HCT116 (cell line): ENCODE measurements at regions not wholly inside any gene's neighbourhood (a gene's known extent, or its start where the extent isn't known, plus 50 kb on each side); places are given as distances from the start of the nearest gene placed in this dataset.

Experiments used
- ATAC-seq: fragments of 200-7000 bp; cut with Tn5 transposase; 2 replicates; pipeline ENCODE4 v1.9.1; 2020; ENCODE audit warnings: mild to moderate bottlenecking, moderate library complexity
- BruUV-seq: library from RNA; stranded (reverse); fragments of 400-500 nt; replicated peaks from 2 replicates; lab custom pipeline; 2021; lab: Mats Ljungman, UMichigan
- CTCF ChIA-PET: fragments of 300-600 bp; sonication (Branson Sonifier 250); formaldehyde crosslinking; loops from one replicate; lab custom pipeline; 2021; ENCODE audit warnings: antibody characterized with exemption; lab: Charles Lee
- POLR2A ChIA-PET: fragments of 300-600, 350-600 bp; sonication (Branson Sonifier 250); formaldehyde crosslinking; loops from one replicate; lab custom pipeline; 2021; ENCODE audit warnings: antibody characterized with exemption; lab: Charles Lee
- RAD21 ChIA-PET, 2 experiments: fragments of 300-600 bp; sonication (Branson Sonifier 250); formaldehyde crosslinking; loops; one replicate each; lab custom pipeline; 2023; ENCODE audit warnings: low total read pairs in 2 of 2; ENCODE audit not compliant: uncharacterized antibody in 2 of 2, unreplicated experiment in 2 of 2, low non-redundant PET in 1 of 2; lab: Charles Lee
- DNase-seq: peaks from one replicate; pipeline ENCODE4 v3.0.0-alpha.2; 2010; ENCODE audit warnings: low read depth, low spot score
- H2AFZ ChIP-seq: fragments of 200-600 bp; shearing (Covaris generic), sonication (generic); 2 replicates; pipeline ENCODE4 v1.6.1; 2017; ENCODE audit warnings: low read depth, mixed run types, mixed read lengths, antibody characterized with exemption, low read length; ENCODE audit not compliant: poor library complexity, severe bottlenecking
- H3K27ac ChIP-seq: 2 replicates; pipeline ENCODE4 v1.5.1; 2012; ENCODE audit warnings: low read depth, low read length
- H3K27me3 ChIP-seq: fragments of 200-600 bp; sonication (generic); 2 replicates; pipeline ENCODE4 v1.6.1; 2016; ENCODE audit warnings: mixed run types, low read length, mixed read lengths; ENCODE audit not compliant: insufficient read depth
- H3K36me3 ChIP-seq, 2 experiments: fragments of 200-500 bp in 1 of 2; fragments of 200-600 bp in 1 of 2; sonication (Bioruptor generic) in 1 of 2; sonication (generic) in 1 of 2; 2 replicates each; pipeline versions ENCODE4 v1.5.1 to v1.6.1; 2014 to 2016; ENCODE audit warnings: low read length in 2 of 2, inconsistent platforms in 1 of 2, mixed read lengths in 1 of 2, mixed run types in 1 of 2; ENCODE audit not compliant: insufficient read depth in 2 of 2, control insufficient read depth in 1 of 2
- H3K4me1 ChIP-seq, 2 experiments: fragments of 200-600 bp in 1 of 2; sonication (generic) in 1 of 2; 2 replicates each; pipeline versions ENCODE4 v1.5.1 to v1.6.1; 2012 to 2017; ENCODE audit warnings: low read length in 2 of 2, inconsistent platforms in 1 of 2, mild to moderate bottlenecking in 1 of 2, mixed read lengths in 1 of 2, mixed run types in 1 of 2, moderate library complexity in 1 of 2; ENCODE audit not compliant: insufficient read depth in 2 of 2, control insufficient read depth in 1 of 2
- H3K4me2 ChIP-seq: fragments of 200-600 bp; sonication (generic); 2 replicates; pipeline ENCODE4 v1.6.1; 2017; ENCODE audit warnings: mixed run types, low read length, mixed read lengths
- H3K4me3 ChIP-seq, 2 experiments: fragments of 200-600 bp in 1 of 2; sonication (generic) in 1 of 2; replicated peaks in 1 of 2; 2 replicates each; pipeline ENCODE4 v1.5.1; 2011 to 2016; ENCODE audit warnings: low read length in 2 of 2, control low read depth in 1 of 2, low read depth in 1 of 2, mild to moderate bottlenecking in 1 of 2, mixed read lengths in 1 of 2, mixed run types in 1 of 2
- H3K79me2 ChIP-seq: fragments of 200-600 bp; sonication (generic); 2 replicates; pipeline ENCODE4 v1.6.1; 2017; ENCODE audit warnings: mild to moderate bottlenecking, mixed run types, low read length, moderate library complexity, mixed read lengths; ENCODE audit not compliant: insufficient read depth
- H3K9ac ChIP-seq: fragments of 200-600 bp; sonication (generic); 2 replicates; pipeline ENCODE4 v1.6.1; 2016; ENCODE audit warnings: low read length, mixed read lengths
- H3K9me2 ChIP-seq: fragments of 200-600 bp; sonication (generic), shearing (Covaris generic); 2 replicates; pipeline ENCODE4 v1.6.1; 2017; ENCODE audit warnings: mixed run types, mild to moderate bottlenecking, moderate library complexity; ENCODE audit not compliant: insufficient read depth
- H3K9me3 ChIP-seq, 2 experiments: fragments of 200-500 bp in 1 of 2; fragments of 200-600 bp in 1 of 2; sonication (Bioruptor generic) in 1 of 2; sonication (generic) in 1 of 2; 2 replicates each; pipeline ENCODE4 v1.6.1; 2014 to 2017; ENCODE audit warnings: low read length in 2 of 2, mixed read lengths in 2 of 2, inconsistent platforms in 1 of 2, low read depth in 1 of 2, mild to moderate bottlenecking in 1 of 2, mixed run types in 1 of 2, moderate library complexity in 1 of 2; ENCODE audit not compliant: control insufficient read depth in 1 of 2, insufficient read depth in 1 of 2
- H4K20me1 ChIP-seq: fragments of 200-600 bp; sonication (generic), shearing (Covaris generic); 2 replicates; pipeline ENCODE4 v1.6.1; 2017; ENCODE audit warnings: mixed run types, mild to moderate bottlenecking, moderate library complexity; ENCODE audit not compliant: insufficient read depth
- ATF3 ChIP-seq: IDR thresholded peaks from 2 replicates; pipeline ENCODE4 v1.6.1; 2012
- CBX3 ChIP-seq: IDR thresholded peaks from 2 replicates; pipeline ENCODE4 v1.6.1; 2012; ENCODE audit warnings: low read depth
- CTCF ChIP-seq, 3 experiments: fragments of 200-600 bp in 1 of 3; sonication (generic) in 1 of 3; IDR thresholded peaks in 2 of 3; conservative IDR thresholded peaks in 1 of 3; 2 replicates each; pipeline ENCODE4 v1.5.1; 2012 to 2017; ENCODE audit warnings: low read depth in 2 of 3, low read length in 2 of 3, antibody characterized with exemption in 1 of 3, borderline replicate concordance in 1 of 3, control low read depth in 1 of 3, mild to moderate bottlenecking in 1 of 3, mixed read lengths in 1 of 3, mixed run types in 1 of 3, moderate library complexity in 1 of 3; ENCODE audit not compliant: insufficient read depth in 1 of 3
- EGR1 ChIP-seq: IDR thresholded peaks from 2 replicates; pipeline ENCODE4 v1.6.1; 2012; ENCODE audit warnings: low read depth
- ELF1 ChIP-seq: IDR thresholded peaks from 2 replicates; pipeline ENCODE4 v1.6.1; 2012; ENCODE audit warnings: low read depth, borderline replicate concordance
- EZH2 ChIP-seq: fragments of 200-600 bp; sonication (generic); IDR thresholded peaks from 2 replicates; pipeline ENCODE4 v1.6.1; 2017; ENCODE audit warnings: antibody characterized with exemption, mixed run types
- EZH2phosphoT487 ChIP-seq: fragments of 200-600 bp; IDR thresholded peaks from 2 replicates; pipeline ENCODE4 v1.6.1; 2018; ENCODE audit warnings: antibody characterized with exemption, borderline replicate concordance
- FOSL1 ChIP-seq: IDR thresholded peaks from 2 replicates; pipeline ENCODE4 v1.6.1; 2012; ENCODE audit warnings: low read depth
- JUND ChIP-seq: IDR thresholded peaks from 2 replicates; pipeline ENCODE4 v1.6.1; 2012
- POLR2A ChIP-seq: IDR thresholded peaks from 2 replicates; pipeline ENCODE4 v1.7.0; 2011; ENCODE audit warnings: borderline replicate concordance; ENCODE audit not compliant: insufficient read depth, insufficient read length; ENCODE audit errors: extremely low read depth
- RAD21 ChIP-seq: IDR thresholded peaks from 2 replicates; pipeline ENCODE4 v1.6.1; 2012; ENCODE audit warnings: low read depth, mild to moderate bottlenecking
- REST ChIP-seq: IDR thresholded peaks from 2 replicates; pipeline ENCODE4 v1.6.1; 2012; ENCODE audit warnings: low read depth
- SIN3A ChIP-seq: IDR thresholded peaks from 2 replicates; pipeline ENCODE4 v1.6.1; 2012; ENCODE audit warnings: low read depth
- SRF ChIP-seq: IDR thresholded peaks from 2 replicates; pipeline ENCODE4 v1.6.1; 2012; ENCODE audit warnings: low read depth
- ZFX ChIP-seq: fragments of 450-650 bp; IDR thresholded peaks from 2 replicates; pipeline ENCODE4 v1.6.1; 2017
- ZNF274 ChIP-seq: fragments of 200-500 bp; sonication (Bioruptor generic); IDR thresholded peaks from 2 replicates; pipeline ENCODE4 v1.6.1; 2014; ENCODE audit warnings: mild to moderate bottlenecking, low read depth, low read length, inconsistent platforms
- intact Hi-C: fragments of 100-400 bp; cut with micrococcal nuclease; formaldehyde crosslinking; loops from 2 replicates; pipeline ENCODE4 v1.10.0; 2022

GRCh38 chr6:104266922-104267321 is 592.8 kb downstream of the HACE1 start:
- no peak overlapping the region for H3K4me2 ChIP-seq
- no peaks in the 10 kb centered on the region for H3K36me3 ChIP-seq
- DNase-seq, result no peak
- POLR2A ChIA-PET, result no interaction called here
- no peaks in the 10 kb centered on the region for H3K9me2 ChIP-seq
- no peak for TF ChIP-seq EGR1
- no peak for TF ChIP-seq POLR2A
- TF ChIP-seq JUND, result no peak
- TF ChIP-seq, all 23 proteins: peak for 0
- Histone ChIP-seq H3K27me3 (no peaks in the 10 kb centered on the region), H3K9ac (no peak overlapping the region), H4K20me1 (no peaks in the 10 kb centered on the region), H3K9me3 (no peaks in the 10 kb centered on the region), H3K4me3 (no peak overlapping the region), H3K79me2 (no peaks in the 10 kb centered on the region), H3K4me1 (no peaks in the 10 kb centered on the region), H2AFZ (no peak overlapping the region), H3K27ac (no peak overlapping the region)
- ChIA-PET CTCF (no interaction called here), RAD21 (no interaction called here)
- intact Hi-C loops, result no loop called here
- no peak for ATAC-seq
- BruUV-seq, result no TSS peak

GRCh38 chr6:104256646-104257045 is 603.1 kb downstream of the HACE1 start:
- Histone ChIP-seq H3K4me2 (no peak overlapping the region), H3K9me2 (no peaks in the 10 kb centered on the region), H3K27ac (no peak overlapping the region), H3K27me3 (no peaks in the 10 kb centered on the region), H3K79me2 (no peaks in the 10 kb centered on the region), H3K4me3 (no peak overlapping the region), H3K4me1 (peaks cover 0 to 6% of the 10 kb centered on the region in 2 experiments; a peak in 1 of 4 replicates), H3K36me3 (no peaks in the 10 kb centered on the region), H2AFZ (no peak overlapping the region), H3K9me3 (no peaks in the 10 kb centered on the region), H3K9ac (no peak overlapping the region), H4K20me1 (no peaks in the 10 kb centered on the region)
- RAD21 ChIA-PET, result no interaction called here
- intact Hi-C loops, result no loop called here
- ATAC-seq (no peak), DNase-seq (no peak)
- TF ChIP-seq EZH2 (no peak), SIN3A (no peak), ATF3 (no peak), FOSL1 (no peak), SRF (no peak), CBX3 (no peak), ZFX (no peak), ELF1 (no peak), ZNF274 (no peak), RAD21 (no peak), JUND (no peak), REST (no peak), EZH2phosphoT487 (no peak), CTCF (IDR thresholded peaks at IDR 0.05 in 2 of 3, conservative IDR thresholded peaks at IDR 0.05 in 1 of 3; ENCODE audit: borderline replicate concordance in 1 of 3, insufficient read depth in 1 of 3, low read depth in 2 of 3, low read length in 2 of 3) (no peak)
- POLR2A ChIA-PET, result no interaction called here
- CTCF ChIA-PET, result no interaction called here
- no TSS peak for BruUV-seq
